Right lobe of liver (tissue), 4 donors: ENCODE measurements at regions not wholly inside any gene's neighbourhood (a gene's known extent, or its start where the extent isn't known, plus 50 kb on each side); places are given as distances from the start of the nearest gene placed in this dataset.

Source experiments
- CTCF ChIP-seq, 4 donors: fragments of 200-600 bp in 3 of 4; fragments of 450-650 bp in 1 of 4; IDR thresholded peaks; one replicate each; pipeline versions ENCODE4 v1.5.1 to v1.8.0; 2016 to 2022; ENCODE audit warnings: antibody characterized with exemption in 4 of 4, mild to moderate bottlenecking in 2 of 4
- POLR2A ChIP-seq: fragments of 450-650 bp; IDR thresholded peaks from one replicate; pipeline ENCODE4 v1.6.1; 2017; ENCODE audit warnings: antibody characterized with exemption, mild to moderate bottlenecking
- donor health status: DM: no; HTN: no; CAD: no.
- donor health status: DM: no; HTN: no; CAD: no.
- donor health status: DM: no; HTN: yes; CAD: no.

GRCh38 chr11:97615546-97615945 lies 1225.7 kb downstream of the JRKL start:
- no peak for TF ChIP-seq CTCF (IDR thresholded peaks at IDR 0.05)
- no peak for TF ChIP-seq POLR2A
